ENCODE measurements at regions not wholly inside any gene's neighbourhood (a gene's known extent, or its start where the extent isn't known, plus 50 kb on each side); places are given as distances from the start of the nearest gene placed in this dataset.

DNA sequence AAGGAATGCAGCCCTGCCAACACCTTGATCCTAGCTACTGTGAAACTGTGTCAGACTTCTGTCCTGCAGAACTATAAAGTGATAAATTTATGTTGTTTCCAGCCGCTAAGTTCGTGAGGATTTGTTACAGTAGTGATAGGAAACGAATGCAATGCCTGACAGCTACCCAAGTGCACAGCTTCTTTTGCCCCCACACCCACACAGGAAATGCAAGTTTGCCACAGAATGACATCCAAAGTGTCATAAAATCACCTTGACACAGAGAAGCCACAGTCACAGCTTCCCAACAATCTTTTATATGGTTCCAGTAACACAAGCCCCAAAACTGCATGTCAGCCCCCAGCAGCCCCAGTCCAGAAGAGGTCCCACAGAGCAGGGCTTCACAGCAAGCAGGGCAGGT, 216.9 kb upstream of the S100G start (continued):
- TF ChIP-seq, protein P1, sequence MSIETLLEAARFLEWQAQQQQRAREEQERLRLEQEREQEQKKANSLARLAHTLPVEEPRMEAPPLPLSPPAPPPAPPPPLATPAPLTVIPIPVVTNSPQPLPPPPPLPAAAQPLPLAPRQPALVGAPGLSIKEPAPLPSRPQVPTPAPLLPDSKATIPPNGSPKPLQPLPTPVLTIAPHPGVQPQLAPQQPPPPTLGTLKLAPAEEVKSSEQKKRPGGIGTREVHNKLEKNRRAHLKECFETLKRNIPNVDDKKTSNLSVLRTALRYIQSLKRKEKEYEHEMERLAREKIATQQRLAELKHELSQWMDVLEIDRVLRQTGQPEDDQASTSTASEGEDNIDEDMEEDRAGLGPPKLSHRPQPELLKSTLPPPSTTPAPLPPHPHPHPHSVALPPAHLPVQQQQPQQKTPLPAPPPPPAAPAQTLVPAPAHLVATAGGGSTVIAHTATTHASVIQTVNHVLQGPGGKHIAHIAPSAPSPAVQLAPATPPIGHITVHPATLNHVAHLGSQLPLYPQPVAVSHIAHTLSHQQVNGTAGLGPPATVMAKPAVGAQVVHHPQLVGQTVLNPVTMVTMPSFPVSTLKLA (conservative IDR thresholded peaks at IDR 0.05): no peak
- TF ChIP-seq, protein P2, sequence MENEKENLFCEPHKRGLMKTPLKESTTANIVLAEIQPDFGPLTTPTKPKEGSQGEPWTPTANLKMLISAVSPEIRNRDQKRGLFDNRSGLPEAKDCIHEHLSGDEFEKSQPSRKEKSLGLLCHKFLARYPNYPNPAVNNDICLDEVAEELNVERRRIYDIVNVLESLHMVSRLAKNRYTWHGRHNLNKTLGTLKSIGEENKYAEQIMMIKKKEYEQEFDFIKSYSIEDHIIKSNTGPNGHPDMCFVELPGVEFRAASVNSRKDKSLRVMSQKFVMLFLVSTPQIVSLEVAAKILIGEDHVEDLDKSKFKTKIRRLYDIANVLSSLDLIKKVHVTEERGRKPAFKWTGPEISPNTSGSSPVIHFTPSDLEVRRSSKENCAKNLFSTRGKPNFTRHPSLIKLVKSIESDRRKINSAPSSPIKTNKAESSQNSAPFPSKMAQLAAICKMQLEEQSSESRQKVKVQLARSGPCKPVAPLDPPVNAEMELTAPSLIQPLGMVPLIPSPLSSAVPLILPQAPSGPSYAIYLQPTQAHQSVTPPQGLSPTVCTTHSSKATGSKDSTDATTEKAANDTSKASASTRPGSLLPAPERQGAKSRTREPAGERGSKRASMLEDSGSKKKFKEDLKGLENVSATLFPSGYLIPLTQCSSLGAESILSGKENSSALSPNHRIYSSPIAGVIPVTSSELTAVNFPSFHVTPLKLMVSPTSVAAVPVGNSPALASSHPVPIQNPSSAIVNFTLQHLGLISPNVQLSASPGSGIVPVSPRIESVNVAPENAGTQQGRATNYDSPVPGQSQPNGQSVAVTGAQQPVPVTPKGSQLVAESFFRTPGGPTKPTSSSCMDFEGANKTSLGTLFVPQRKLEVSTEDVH (IDR thresholded peaks at IDR 0.05; ENCODE audit: low read depth, partially characterized antibody): no peak
- no peak for TF ChIP-seq HLTF (IDR thresholded peaks at IDR 0.05)
- TF ChIP-seq MED1 (CRISPR knock-in tag; IDR thresholded peaks at IDR 0.05; ENCODE audit: borderline replicate concordance): no peak
- no peak for TF ChIP-seq NFXL1 (CRISPR knock-in tag; IDR thresholded peaks at IDR 0.05)

DNA sequence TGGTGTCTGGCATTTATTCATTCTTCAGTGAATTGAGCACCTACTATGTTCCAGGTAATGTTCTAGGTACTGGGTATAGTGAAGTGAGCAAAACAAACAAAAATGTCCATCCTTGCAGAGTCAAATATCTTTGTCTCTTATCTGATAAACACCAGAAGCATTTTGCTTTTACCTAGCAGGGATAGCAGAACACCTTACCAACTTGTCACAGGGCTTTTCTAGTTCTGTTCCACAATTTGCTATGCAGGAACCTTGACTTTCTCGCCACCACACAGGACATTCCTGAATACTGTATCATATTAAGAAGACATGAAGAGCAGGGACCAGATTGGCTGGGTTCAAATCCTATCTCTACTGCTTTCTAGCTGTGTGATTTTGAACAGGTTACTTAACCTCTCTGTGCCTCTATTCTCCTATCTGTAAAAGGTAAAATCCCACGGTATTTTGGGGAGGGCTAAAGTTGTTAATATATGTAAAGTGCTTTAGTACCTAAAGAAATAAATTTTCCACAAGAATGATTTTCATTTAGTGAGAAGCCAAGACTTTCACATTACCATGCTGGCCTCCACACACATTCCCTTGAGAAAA, 214.5 kb upstream of the S100G start:
- ATAC-seq (no peak), FAIRE-seq (no peak), DNase-seq (ENCODE audit: extremely low read depth in 1 of 4, low spot score in 3 of 4) (no peak)
- H2AFZ ChIP-seq (ENCODE audit: low read depth, low read length): no peak overlapping the region
- 0% methylated on average over 2 of the region's 2 CpGs for WGBS (ENCODE audit: insufficient coverage, low coverage, missing lambda C conversion rate)
- H4K20me1 ChIP-seq (replicated peaks; ENCODE audit: control insufficient read depth, insufficient read depth, low read length): no peaks in the 10 kb centered on the region
- H3K4me1 ChIP-seq (replicated peaks in 1 of 2; ENCODE audit: control insufficient read depth in 2 of 2, insufficient read depth in 2 of 2, low read length in 2 of 2): no peaks in the 10 kb centered on the region
- H3K4me2 ChIP-seq (ENCODE audit: insufficient read depth, low read length): no peak overlapping the region
- H3K36me3 ChIP-seq (ENCODE audit: control insufficient read depth, insufficient read depth, low read length): no peaks in the 10 kb centered on the region
- no peak overlapping the region for H3K9ac ChIP-seq (ENCODE audit: insufficient read depth in 1 of 2, low read depth in 2 of 2, low read length in 2 of 2)
- no peaks in the 10 kb centered on the region for H3K79me2 ChIP-seq (ENCODE audit: control insufficient read depth, insufficient read depth, low read length)
- no TSS peak for BruUV-seq (replicated peaks)
- in situ Hi-C loops (cut with MboI): loop anchor here (25.0 kb wide), 2 partner anchors 252 to 673 kb away; no protein-coding TSS in a partner anchor
- H3K4me3 ChIP-seq: no peak overlapping the region
- POLR2A ChIA-PET: no interaction called here
- CTCF ChIA-PET (ENCODE audit: low intra/inter-chr PET ratio): no interaction called here
- intact Hi-C loops (cut with micrococcal nuclease): loop anchor here (5.0 kb wide), 2 partner anchors 262 to 313 kb away; partner anchors contain the start of gene GRPR
- no peak overlapping the region for H3K27ac ChIP-seq (ENCODE audit: extremely low read depth, low read depth, low read length)
- no peaks in the 10 kb centered on the region for H3K27me3 ChIP-seq (ENCODE audit: control insufficient read depth in 2 of 2, insufficient read depth in 2 of 2, low read length in 2 of 2)
- H3K9me3 ChIP-seq (replicated peaks; ENCODE audit: control insufficient read depth, insufficient read depth, low read depth, low read length): no peaks in the 10 kb centered on the region
- no peaks in the 10 kb centered on the region for H3K9me1 ChIP-seq (ENCODE audit: control insufficient read depth, insufficient read depth, low read length)
- TF ChIP-seq, protein P3, sequence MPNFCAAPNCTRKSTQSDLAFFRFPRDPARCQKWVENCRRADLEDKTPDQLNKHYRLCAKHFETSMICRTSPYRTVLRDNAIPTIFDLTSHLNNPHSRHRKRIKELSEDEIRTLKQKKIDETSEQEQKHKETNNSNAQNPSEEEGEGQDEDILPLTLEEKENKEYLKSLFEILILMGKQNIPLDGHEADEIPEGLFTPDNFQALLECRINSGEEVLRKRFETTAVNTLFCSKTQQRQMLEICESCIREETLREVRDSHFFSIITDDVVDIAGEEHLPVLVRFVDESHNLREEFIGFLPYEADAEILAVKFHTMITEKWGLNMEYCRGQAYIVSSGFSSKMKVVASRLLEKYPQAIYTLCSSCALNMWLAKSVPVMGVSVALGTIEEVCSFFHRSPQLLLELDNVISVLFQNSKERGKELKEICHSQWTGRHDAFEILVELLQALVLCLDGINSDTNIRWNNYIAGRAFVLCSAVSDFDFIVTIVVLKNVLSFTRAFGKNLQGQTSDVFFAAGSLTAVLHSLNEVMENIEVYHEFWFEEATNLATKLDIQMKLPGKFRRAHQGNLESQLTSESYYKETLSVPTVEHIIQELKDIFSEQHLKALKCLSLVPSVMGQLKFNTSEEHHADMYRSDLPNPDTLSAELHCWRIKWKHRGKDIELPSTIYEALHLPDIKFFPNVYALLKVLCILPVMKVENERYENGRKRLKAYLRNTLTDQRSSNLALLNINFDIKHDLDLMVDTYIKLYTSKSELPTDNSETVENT (CRISPR knock-in tag; IDR thresholded peaks at IDR 0.05): no peak
- TF ChIP-seq E2F3 (CRISPR knock-in tag; IDR thresholded peaks at IDR 0.05) (no peak), ELF2 (CRISPR knock-in tag; IDR thresholded peaks at IDR 0.05) (no peak), BCOR (IDR thresholded peaks at IDR 0.05) (peak; percentile 44; the same call in 1 of the 2 replicates)
- TF ChIP-seq, protein P4, sequence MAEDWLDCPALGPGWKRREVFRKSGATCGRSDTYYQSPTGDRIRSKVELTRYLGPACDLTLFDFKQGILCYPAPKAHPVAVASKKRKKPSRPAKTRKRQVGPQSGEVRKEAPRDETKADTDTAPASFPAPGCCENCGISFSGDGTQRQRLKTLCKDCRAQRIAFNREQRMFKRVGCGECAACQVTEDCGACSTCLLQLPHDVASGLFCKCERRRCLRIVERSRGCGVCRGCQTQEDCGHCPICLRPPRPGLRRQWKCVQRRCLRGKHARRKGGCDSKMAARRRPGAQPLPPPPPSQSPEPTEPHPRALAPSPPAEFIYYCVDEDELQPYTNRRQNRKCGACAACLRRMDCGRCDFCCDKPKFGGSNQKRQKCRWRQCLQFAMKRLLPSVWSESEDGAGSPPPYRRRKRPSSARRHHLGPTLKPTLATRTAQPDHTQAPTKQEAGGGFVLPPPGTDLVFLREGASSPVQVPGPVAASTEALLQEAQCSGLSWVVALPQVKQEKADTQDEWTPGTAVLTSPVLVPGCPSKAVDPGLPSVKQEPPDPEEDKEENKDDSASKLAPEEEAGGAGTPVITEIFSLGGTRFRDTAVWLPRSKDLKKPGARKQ (CRISPR knock-in tag; IDR thresholded peaks at IDR 0.05): no peak
- TF ChIP-seq, protein P5, sequence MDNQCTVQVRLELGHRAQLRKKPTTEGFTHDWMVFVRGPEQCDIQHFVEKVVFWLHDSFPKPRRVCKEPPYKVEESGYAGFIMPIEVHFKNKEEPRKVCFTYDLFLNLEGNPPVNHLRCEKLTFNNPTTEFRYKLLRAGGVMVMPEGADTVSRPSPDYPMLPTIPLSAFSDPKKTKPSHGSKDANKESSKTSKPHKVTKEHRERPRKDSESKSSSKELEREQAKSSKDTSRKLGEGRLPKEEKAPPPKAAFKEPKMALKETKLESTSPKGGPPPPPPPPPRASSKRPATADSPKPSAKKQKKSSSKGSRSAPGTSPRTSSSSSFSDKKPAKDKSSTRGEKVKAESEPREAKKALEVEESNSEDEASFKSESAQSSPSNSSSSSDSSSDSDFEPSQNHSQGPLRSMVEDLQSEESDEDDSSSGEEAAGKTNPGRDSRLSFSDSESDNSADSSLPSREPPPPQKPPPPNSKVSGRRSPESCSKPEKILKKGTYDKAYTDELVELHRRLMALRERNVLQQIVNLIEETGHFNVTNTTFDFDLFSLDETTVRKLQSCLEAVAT (IDR thresholded peaks at IDR 0.05): no peak
